H1 (cell line): ENCODE measurements at regions not wholly inside any gene's neighbourhood (a gene's known extent, or its start where the extent isn't known, plus 50 kb on each side); places are given as distances from the start of the nearest gene placed in this dataset.

Experiments used
- BRCA1 ChIP-seq: IDR thresholded peaks from 2 replicates; pipeline ENCODE4 v1.6.1; 2012; ENCODE audit warnings: low read depth, low read length, improper control_type of control experiment
- CHD1 ChIP-seq: IDR thresholded peaks from 2 replicates; pipeline ENCODE4 v1.6.1; 2012; ENCODE audit warnings: low read depth, low read length, improper control_type of control experiment
- CREB1 ChIP-seq: IDR thresholded peaks from 2 replicates; pipeline ENCODE4 v1.6.1; 2012; ENCODE audit warnings: inconsistent platforms
- CTCF ChIP-seq, 3 experiments: IDR thresholded peaks; 1 replicate in 2 of 3; 2 replicates in 1 of 3; pipeline versions ENCODE4 v1.5.1 to v1.6.1; 2011; ENCODE audit warnings: low read length in 3 of 3, mild to moderate bottlenecking in 3 of 3, inconsistent platforms in 2 of 3, low read depth in 1 of 3, moderate library complexity in 1 of 3; ENCODE audit not compliant: insufficient read depth in 1 of 3; ENCODE audit errors: control extremely low read depth in 1 of 3
- PHF8 ChIP-seq: fragments of 200-600 bp; sonication (generic); conservative IDR thresholded peaks from 2 replicates; pipeline ENCODE4 v1.7.1; 2012; ENCODE audit warnings: low read depth, mild to moderate bottlenecking, inconsistent platforms, low read length, moderate library complexity
- POLR2A ChIP-seq, 2 experiments: IDR thresholded peaks; 1 replicate in 1 of 2; 2 replicates in 1 of 2; pipeline ENCODE4 v1.6.1; 2011; ENCODE audit warnings: low read depth in 2 of 2, low read length in 2 of 2, mild to moderate bottlenecking in 2 of 2; ENCODE audit errors: control extremely low read depth in 1 of 2
- POLR2AphosphoS5 ChIP-seq: IDR thresholded peaks from 2 replicates; pipeline ENCODE4 v1.6.1; 2011; ENCODE audit warnings: low read depth, low read length
- SP1 ChIP-seq: IDR thresholded peaks from 2 replicates; pipeline ENCODE4 v1.6.1; 2011; ENCODE audit warnings: low read depth, low read length
- TAF1 ChIP-seq: IDR thresholded peaks from 2 replicates; pipeline ENCODE4 v1.6.1; 2011; ENCODE audit warnings: mild to moderate bottlenecking, low read depth, low read length
- TAF7 ChIP-seq: optimal IDR thresholded peaks from 2 replicates; pipeline ENCODE3; 2011; ENCODE audit warnings: low read depth, mild to moderate bottlenecking, inconsistent platforms, low read length, moderate library complexity, borderline replicate concordance
- TEAD4 ChIP-seq: IDR thresholded peaks from 2 replicates; pipeline ENCODE4 v1.6.1; 2012; ENCODE audit warnings: low read depth, low read length, inconsistent platforms, mixed read lengths
- TF ChIP-seq, protein P1 (sequence below): IDR thresholded peaks from 2 replicates; pipeline ENCODE4 v1.6.1; 2011; ENCODE audit warnings: low read depth, mild to moderate bottlenecking, low read length; ENCODE audit not compliant: insufficient read depth

- TF ChIP-seq POLR2A (IDR thresholded peaks at IDR 0.05; ENCODE audit: control extremely low read depth in 1 of 2, low read depth in 2 of 2, low read length in 2 of 2) = no peak
- no peak for TF ChIP-seq CREB1
- no peak for TF ChIP-seq PHF8
- no peak for TF ChIP-seq CTCF (IDR thresholded peaks at IDR 0.05; ENCODE audit: control extremely low read depth in 1 of 3, insufficient read depth in 1 of 3, low read depth in 1 of 3, low read length in 3 of 3)
- no peak for TF ChIP-seq TAF1
- no peak for TF ChIP-seq TEAD4
- TF ChIP-seq BRCA1 = no peak
- no peak for TF ChIP-seq TAF7
- TF ChIP-seq POLR2AphosphoS5 = no peak
- no peak for TF ChIP-seq CHD1
- TF ChIP-seq, protein P1, sequence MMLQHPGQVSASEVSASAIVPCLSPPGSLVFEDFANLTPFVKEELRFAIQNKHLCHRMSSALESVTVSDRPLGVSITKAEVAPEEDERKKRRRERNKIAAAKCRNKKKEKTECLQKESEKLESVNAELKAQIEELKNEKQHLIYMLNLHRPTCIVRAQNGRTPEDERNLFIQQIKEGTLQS = no peak
- no peak for TF ChIP-seq SP1
These were observed 394.1 kb downstream of the ZBBX start for GRCh38 chr3:166986000-166986399.
